WERI-Rb-1 (cell line): ENCODE measurements at regions not wholly inside any gene's neighbourhood (a gene's known extent, or its start where the extent isn't known, plus 50 kb on each side); places are given as distances from the start of the nearest gene placed in this dataset.

Experiments
- DNase-seq: peaks from one replicate; pipeline ENCODE4 v3.0.0-alpha.2; 2020
- H3K27ac ChIP-seq: fragments of 250-450 bp; sonication (Bioruptor Pico); 2 replicates; pipeline ENCODE4 v1.5.1; 2020; ENCODE audit warnings: mild to moderate bottlenecking, moderate library complexity
- H3K27me3 ChIP-seq: fragments of 250-450 bp; sonication (Bioruptor Pico); 2 replicates; pipeline ENCODE4 v1.5.1; 2021; ENCODE audit warnings: mild to moderate bottlenecking, low read depth, moderate library complexity; ENCODE audit not compliant: insufficient read depth, severe bottlenecking
- H3K36me3 ChIP-seq: fragments of 250-450 bp; sonication (Bioruptor Pico); 2 replicates; pipeline ENCODE4 v1.5.1; 2020; ENCODE audit warnings: mild to moderate bottlenecking, moderate library complexity
- H3K4me3 ChIP-seq: 2 replicates; pipeline ENCODE4 v1.5.1; 2011; ENCODE audit warnings: low read depth, mild to moderate bottlenecking, control low read depth, low read length
- H3K9me3 ChIP-seq: fragments of 250-450 bp; sonication (Bioruptor Pico); 2 replicates; pipeline ENCODE4 v1.5.1; 2021; ENCODE audit warnings: mild to moderate bottlenecking, moderate library complexity; ENCODE audit not compliant: severe bottlenecking
- TF ChIP-seq, protein P1 (sequence below): IDR thresholded peaks from 2 replicates; pipeline ENCODE4 v1.5.1; 2011; ENCODE audit warnings: low read depth, mild to moderate bottlenecking, control low read depth, inconsistent platforms, low read length

DNA sequence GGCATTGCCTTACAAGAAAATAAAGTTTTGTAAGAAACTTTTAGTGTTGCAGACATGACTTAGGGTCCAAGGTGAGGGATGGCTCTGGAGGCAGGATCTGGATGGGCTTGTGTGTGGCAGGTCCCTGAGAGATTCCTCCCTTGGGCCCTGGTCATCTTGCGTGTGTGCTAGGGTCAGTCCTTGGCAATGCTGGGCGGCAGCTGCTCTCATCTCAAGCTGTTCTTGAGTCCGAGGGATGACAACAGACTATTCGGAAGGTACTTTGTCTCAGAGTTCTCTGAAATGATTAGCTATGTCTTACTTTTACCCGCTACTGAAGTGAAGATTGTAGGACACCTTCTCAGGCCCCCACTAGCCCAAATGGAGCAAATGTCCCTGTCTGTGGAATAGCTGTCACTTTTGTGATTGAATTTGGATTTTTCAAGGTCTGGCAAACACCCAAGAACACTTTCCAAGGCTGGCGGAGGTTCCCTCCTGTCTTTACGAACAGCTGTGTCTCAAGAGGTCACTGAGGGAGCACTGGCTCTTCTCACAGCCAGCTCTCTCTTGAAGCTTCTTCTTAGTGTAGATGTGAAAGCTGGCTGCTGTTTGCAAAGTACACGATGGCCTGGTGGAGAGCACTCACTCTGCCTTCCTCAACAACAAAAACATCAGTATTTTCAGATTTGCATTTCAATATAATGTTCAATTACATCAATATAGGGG lies 253.6 kb downstream of the STK31 start:
- Histone ChIP-seq H3K4me3 (no peak overlapping the region), H3K36me3 (no peaks in the 10 kb centered on the region), H3K9me3 (no peaks in the 10 kb centered on the region), H3K27ac (no peak overlapping the region), H3K27me3 (peaks cover 5% of the 10 kb centered on the region)
- no peak for DNase-seq
- TF ChIP-seq, protein P1, sequence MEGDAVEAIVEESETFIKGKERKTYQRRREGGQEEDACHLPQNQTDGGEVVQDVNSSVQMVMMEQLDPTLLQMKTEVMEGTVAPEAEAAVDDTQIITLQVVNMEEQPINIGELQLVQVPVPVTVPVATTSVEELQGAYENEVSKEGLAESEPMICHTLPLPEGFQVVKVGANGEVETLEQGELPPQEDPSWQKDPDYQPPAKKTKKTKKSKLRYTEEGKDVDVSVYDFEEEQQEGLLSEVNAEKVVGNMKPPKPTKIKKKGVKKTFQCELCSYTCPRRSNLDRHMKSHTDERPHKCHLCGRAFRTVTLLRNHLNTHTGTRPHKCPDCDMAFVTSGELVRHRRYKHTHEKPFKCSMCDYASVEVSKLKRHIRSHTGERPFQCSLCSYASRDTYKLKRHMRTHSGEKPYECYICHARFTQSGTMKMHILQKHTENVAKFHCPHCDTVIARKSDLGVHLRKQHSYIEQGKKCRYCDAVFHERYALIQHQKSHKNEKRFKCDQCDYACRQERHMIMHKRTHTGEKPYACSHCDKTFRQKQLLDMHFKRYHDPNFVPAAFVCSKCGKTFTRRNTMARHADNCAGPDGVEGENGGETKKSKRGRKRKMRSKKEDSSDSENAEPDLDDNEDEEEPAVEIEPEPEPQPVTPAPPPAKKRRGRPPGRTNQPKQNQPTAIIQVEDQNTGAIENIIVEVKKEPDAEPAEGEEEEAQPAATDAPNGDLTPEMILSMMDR: no peak

- H3K4me3 ChIP-seq: no peak overlapping the region
- H3K36me3 ChIP-seq: no peaks in the 10 kb centered on the region
- TF ChIP-seq, protein P1: no peak
- DNase-seq: no peak
- H3K9me3 ChIP-seq: no peaks in the 10 kb centered on the region
- no peak overlapping the region for H3K27ac ChIP-seq
- peaks cover 2% of the 10 kb centered on the region for H3K27me3 ChIP-seq
Measured at GRCh38 chr7:23964715-23965114, 254.7 kb downstream of the STK31 start.

GRCh38 chr7:23965296-23965695 lies 255.3 kb downstream of the STK31 start:
- H3K4me3 ChIP-seq: no peak overlapping the region
- DNase-seq: no peak
- TF ChIP-seq, protein P1: no peak
- no peaks in the 10 kb centered on the region for H3K27me3 ChIP-seq
- H3K9me3 ChIP-seq: no peaks in the 10 kb centered on the region
- H3K27ac ChIP-seq: no peak overlapping the region
- no peaks in the 10 kb centered on the region for H3K36me3 ChIP-seq

GRCh38 chr7:23966941-23967340 lies 256.9 kb downstream of the STK31 start:
- Histone ChIP-seq H3K27me3 (no peaks in the 10 kb centered on the region), H3K9me3 (no peaks in the 10 kb centered on the region), H3K4me3 (no peak overlapping the region), H3K27ac (no peak overlapping the region), H3K36me3 (no peaks in the 10 kb centered on the region)
- TF ChIP-seq, protein P1: no peak
- DNase-seq: no peak

GRCh38 chr7:23967949-23968599 lies 258.1 kb downstream of the STK31 start:
- DNase-seq: no peak
- H3K36me3 ChIP-seq: no peaks in the 10 kb centered on the region
- H3K27me3 ChIP-seq: no peaks in the 10 kb centered on the region
- no peak overlapping the region for H3K4me3 ChIP-seq
- no peak overlapping the region for H3K27ac ChIP-seq
- H3K9me3 ChIP-seq: no peaks in the 10 kb centered on the region
- TF ChIP-seq, protein P1: no peak
